NCI-H2081 (cell line): ENCODE measurements at regions not wholly inside any gene's neighbourhood (a gene's known extent, or its start where the extent isn't known, plus 50 kb on each side); places are given as distances from the start of the nearest gene placed in this dataset.

Source experiments
- DNase-seq, 2 experiments: peaks; one replicate each; lab custom pipeline; 2025; lab: John Stamatoyannopoulos, UW

GRCh38 chr13:53848366-53848961 lies 819.9 kb downstream of the OLFM4 start:
- DNase-seq: peak; percentile 19 to 50

- no peak for DNase-seq
Observed at GRCh38 chr13:53854321-53854720, 825.7 kb downstream of the OLFM4 start.

GRCh38 chr13:53856573-53857195 lies 828.1 kb downstream of the OLFM4 start:
- DNase-seq: no peak

GRCh38 chr13:53863520-53863919 lies 834.9 kb downstream of the OLFM4 start:
- no peak for DNase-seq

- DNase-seq: peak; percentile 16 to 44
Observed at GRCh38 chr13:53873558-53873957, 844.9 kb downstream of the OLFM4 start.

- DNase-seq: no peak
Observed at GRCh38 chr13:53878861-53879260, 850.2 kb downstream of the OLFM4 start.

- no peak for DNase-seq
Observed at GRCh38 chr13:53885997-53886396, 857.4 kb downstream of the OLFM4 start.

GRCh38 chr13:53890696-53891095 lies 862.1 kb downstream of the OLFM4 start:
- no peak for DNase-seq

GRCh38 chr13:53901593-53901992 lies 873.0 kb downstream of the OLFM4 start:
- DNase-seq: no peak

- DNase-seq: no peak
Observed at GRCh38 chr13:53907891-53908290, 879.3 kb downstream of the OLFM4 start.

GRCh38 chr13:53920916-53921315 lies 892.3 kb downstream of the OLFM4 start:
- DNase-seq: no peak

GRCh38 chr13:53921473-53921872 lies 892.9 kb downstream of the OLFM4 start:
- DNase-seq: no peak

GRCh38 chr13:53941588-53942190 lies 913.1 kb downstream of the OLFM4 start:
- no peak for DNase-seq

- no peak for DNase-seq
Observed at GRCh38 chr13:53946500-53946899, 917.9 kb downstream of the OLFM4 start.

- DNase-seq: peak in 1 of 2 experiments; percentile 28
Observed at GRCh38 chr13:53953183-53953582, 924.6 kb downstream of the OLFM4 start.
